HCT116 (cell line): ENCODE measurements at regions not wholly inside any gene's neighbourhood (a gene's known extent, or its start where the extent isn't known, plus 50 kb on each side); places are given as distances from the start of the nearest gene placed in this dataset.

Experiments used
- ATAC-seq: fragments of 200-7000 bp; cut with Tn5 transposase; 2 replicates; pipeline ENCODE4 v1.9.1; 2020; ENCODE audit warnings: mild to moderate bottlenecking, moderate library complexity
- BruUV-seq: library from RNA; stranded (reverse); fragments of 400-500 nt; replicated peaks from 2 replicates; lab custom pipeline; 2021; lab: Mats Ljungman, UMichigan
- CTCF ChIA-PET: fragments of 300-600 bp; sonication (Branson Sonifier 250); formaldehyde crosslinking; loops from one replicate; lab custom pipeline; 2021; ENCODE audit warnings: antibody characterized with exemption; lab: Charles Lee
- POLR2A ChIA-PET: fragments of 300-600, 350-600 bp; sonication (Branson Sonifier 250); formaldehyde crosslinking; loops from one replicate; lab custom pipeline; 2021; ENCODE audit warnings: antibody characterized with exemption; lab: Charles Lee
- RAD21 ChIA-PET, 2 experiments: fragments of 300-600 bp; sonication (Branson Sonifier 250); formaldehyde crosslinking; loops; one replicate each; lab custom pipeline; 2023; ENCODE audit warnings: low total read pairs in 2 of 2; ENCODE audit not compliant: uncharacterized antibody in 2 of 2, unreplicated experiment in 2 of 2, low non-redundant PET in 1 of 2; lab: Charles Lee
- DNase-seq: peaks from one replicate; pipeline ENCODE4 v3.0.0-alpha.2; 2010; ENCODE audit warnings: low read depth, low spot score
- H2AFZ ChIP-seq: fragments of 200-600 bp; shearing (Covaris generic), sonication (generic); 2 replicates; pipeline ENCODE4 v1.6.1; 2017; ENCODE audit warnings: low read depth, mixed run types, mixed read lengths, antibody characterized with exemption, low read length; ENCODE audit not compliant: poor library complexity, severe bottlenecking
- H3K27ac ChIP-seq: 2 replicates; pipeline ENCODE4 v1.5.1; 2012; ENCODE audit warnings: low read depth, low read length
- H3K27me3 ChIP-seq: fragments of 200-600 bp; sonication (generic); 2 replicates; pipeline ENCODE4 v1.6.1; 2016; ENCODE audit warnings: mixed run types, low read length, mixed read lengths; ENCODE audit not compliant: insufficient read depth
- H3K36me3 ChIP-seq, 2 experiments: fragments of 200-500 bp in 1 of 2; fragments of 200-600 bp in 1 of 2; sonication (Bioruptor generic) in 1 of 2; sonication (generic) in 1 of 2; 2 replicates each; pipeline versions ENCODE4 v1.5.1 to v1.6.1; 2014 to 2016; ENCODE audit warnings: low read length in 2 of 2, inconsistent platforms in 1 of 2, mixed read lengths in 1 of 2, mixed run types in 1 of 2; ENCODE audit not compliant: insufficient read depth in 2 of 2, control insufficient read depth in 1 of 2
- H3K4me1 ChIP-seq, 2 experiments: fragments of 200-600 bp in 1 of 2; sonication (generic) in 1 of 2; 2 replicates each; pipeline versions ENCODE4 v1.5.1 to v1.6.1; 2012 to 2017; ENCODE audit warnings: low read length in 2 of 2, inconsistent platforms in 1 of 2, mild to moderate bottlenecking in 1 of 2, mixed read lengths in 1 of 2, mixed run types in 1 of 2, moderate library complexity in 1 of 2; ENCODE audit not compliant: insufficient read depth in 2 of 2, control insufficient read depth in 1 of 2
- H3K4me2 ChIP-seq: fragments of 200-600 bp; sonication (generic); 2 replicates; pipeline ENCODE4 v1.6.1; 2017; ENCODE audit warnings: mixed run types, low read length, mixed read lengths
- H3K4me3 ChIP-seq, 2 experiments: fragments of 200-600 bp in 1 of 2; sonication (generic) in 1 of 2; replicated peaks in 1 of 2; 2 replicates each; pipeline ENCODE4 v1.5.1; 2011 to 2016; ENCODE audit warnings: low read length in 2 of 2, control low read depth in 1 of 2, low read depth in 1 of 2, mild to moderate bottlenecking in 1 of 2, mixed read lengths in 1 of 2, mixed run types in 1 of 2
- H3K79me2 ChIP-seq: fragments of 200-600 bp; sonication (generic); 2 replicates; pipeline ENCODE4 v1.6.1; 2017; ENCODE audit warnings: mild to moderate bottlenecking, mixed run types, low read length, moderate library complexity, mixed read lengths; ENCODE audit not compliant: insufficient read depth
- H3K9ac ChIP-seq: fragments of 200-600 bp; sonication (generic); 2 replicates; pipeline ENCODE4 v1.6.1; 2016; ENCODE audit warnings: low read length, mixed read lengths
- H3K9me2 ChIP-seq: fragments of 200-600 bp; sonication (generic), shearing (Covaris generic); 2 replicates; pipeline ENCODE4 v1.6.1; 2017; ENCODE audit warnings: mixed run types, mild to moderate bottlenecking, moderate library complexity; ENCODE audit not compliant: insufficient read depth
- H3K9me3 ChIP-seq, 2 experiments: fragments of 200-500 bp in 1 of 2; fragments of 200-600 bp in 1 of 2; sonication (Bioruptor generic) in 1 of 2; sonication (generic) in 1 of 2; 2 replicates each; pipeline ENCODE4 v1.6.1; 2014 to 2017; ENCODE audit warnings: low read length in 2 of 2, mixed read lengths in 2 of 2, inconsistent platforms in 1 of 2, low read depth in 1 of 2, mild to moderate bottlenecking in 1 of 2, mixed run types in 1 of 2, moderate library complexity in 1 of 2; ENCODE audit not compliant: control insufficient read depth in 1 of 2, insufficient read depth in 1 of 2
- H4K20me1 ChIP-seq: fragments of 200-600 bp; sonication (generic), shearing (Covaris generic); 2 replicates; pipeline ENCODE4 v1.6.1; 2017; ENCODE audit warnings: mixed run types, mild to moderate bottlenecking, moderate library complexity; ENCODE audit not compliant: insufficient read depth
- CBX3 ChIP-seq: IDR thresholded peaks from 2 replicates; pipeline ENCODE4 v1.6.1; 2012; ENCODE audit warnings: low read depth
- CEBPB ChIP-seq: IDR thresholded peaks from 2 replicates; pipeline ENCODE4 v1.6.1; 2012; ENCODE audit warnings: low read depth
- CTCF ChIP-seq, 3 experiments: fragments of 200-600 bp in 1 of 3; sonication (generic) in 1 of 3; IDR thresholded peaks in 2 of 3; conservative IDR thresholded peaks in 1 of 3; 2 replicates each; pipeline ENCODE4 v1.5.1; 2012 to 2017; ENCODE audit warnings: low read depth in 2 of 3, low read length in 2 of 3, antibody characterized with exemption in 1 of 3, borderline replicate concordance in 1 of 3, control low read depth in 1 of 3, mild to moderate bottlenecking in 1 of 3, mixed read lengths in 1 of 3, mixed run types in 1 of 3, moderate library complexity in 1 of 3; ENCODE audit not compliant: insufficient read depth in 1 of 3
- ELF1 ChIP-seq: IDR thresholded peaks from 2 replicates; pipeline ENCODE4 v1.6.1; 2012; ENCODE audit warnings: low read depth, borderline replicate concordance
- EZH2phosphoT487 ChIP-seq: fragments of 200-600 bp; IDR thresholded peaks from 2 replicates; pipeline ENCODE4 v1.6.1; 2018; ENCODE audit warnings: antibody characterized with exemption, borderline replicate concordance
- FOSL1 ChIP-seq: IDR thresholded peaks from 2 replicates; pipeline ENCODE4 v1.6.1; 2012; ENCODE audit warnings: low read depth
- JUND ChIP-seq: IDR thresholded peaks from 2 replicates; pipeline ENCODE4 v1.6.1; 2012
- MAX ChIP-seq: IDR thresholded peaks from 2 replicates; pipeline ENCODE4 v1.6.1; 2012
- POLR2A ChIP-seq: IDR thresholded peaks from 2 replicates; pipeline ENCODE4 v1.7.0; 2011; ENCODE audit warnings: borderline replicate concordance; ENCODE audit not compliant: insufficient read depth, insufficient read length; ENCODE audit errors: extremely low read depth
- POLR2AphosphoS5 ChIP-seq: IDR thresholded peaks from 2 replicates; pipeline ENCODE4 v1.6.1; 2011; ENCODE audit warnings: mild to moderate bottlenecking, low read depth, low read length, moderate library complexity
- RAD21 ChIP-seq: IDR thresholded peaks from 2 replicates; pipeline ENCODE4 v1.6.1; 2012; ENCODE audit warnings: low read depth, mild to moderate bottlenecking
- SIN3A ChIP-seq: IDR thresholded peaks from 2 replicates; pipeline ENCODE4 v1.6.1; 2012; ENCODE audit warnings: low read depth
- SRF ChIP-seq: IDR thresholded peaks from 2 replicates; pipeline ENCODE4 v1.6.1; 2012; ENCODE audit warnings: low read depth
- TCF7L2 ChIP-seq: IDR thresholded peaks from 2 replicates; pipeline ENCODE4 v1.7.0; 2011; ENCODE audit warnings: borderline replicate concordance, inconsistent platforms; ENCODE audit not compliant: insufficient read depth, insufficient read length; ENCODE audit errors: extremely low read depth
- YY1 ChIP-seq: IDR thresholded peaks from 2 replicates; pipeline ENCODE4 v1.6.1; 2011; ENCODE audit warnings: low read length, low read depth, moderate library complexity, mild to moderate bottlenecking; ENCODE audit not compliant: insufficient replicate concordance; ENCODE audit errors: extremely low read depth
- intact Hi-C: fragments of 100-400 bp; cut with micrococcal nuclease; formaldehyde crosslinking; loops from 2 replicates; pipeline ENCODE4 v1.10.0; 2022
- TF ChIP-seq, protein P1 (sequence below): IDR thresholded peaks from 2 replicates; pipeline ENCODE4 v1.6.1; 2012
- TF ChIP-seq, protein P2 (sequence below): IDR thresholded peaks from 2 replicates; pipeline ENCODE4 v1.6.1; 2012; ENCODE audit warnings: low read depth

DNA sequence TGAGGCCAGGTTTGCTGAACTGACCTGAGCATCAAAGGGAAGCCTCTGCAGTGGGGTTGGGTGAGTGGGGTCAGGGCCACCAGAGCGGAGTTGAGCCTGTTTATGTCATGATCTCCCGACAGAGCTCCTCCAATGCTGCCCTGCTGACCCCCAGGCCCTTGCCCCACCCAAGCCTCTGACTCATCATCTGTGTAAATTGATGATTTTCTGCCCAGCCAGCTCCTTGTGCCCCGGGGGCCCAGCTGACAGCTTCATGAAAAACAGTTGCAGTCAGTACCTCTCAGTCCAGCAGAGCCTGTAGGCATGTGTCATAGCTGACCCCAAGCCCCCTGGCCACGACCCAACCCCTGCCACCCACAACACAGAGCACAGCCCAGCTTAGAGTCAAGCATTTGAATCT, 134.9 kb downstream of the CCT6B start:
- no peaks in the 10 kb centered on the region for H3K36me3 ChIP-seq
- CTCF ChIA-PET = no interaction called here
- H2AFZ ChIP-seq = no peak overlapping the region
- POLR2A ChIA-PET = no interaction called here
- no TSS peak for BruUV-seq
- ATAC-seq (peak; percentile 54), DNase-seq (no peak)
- H3K79me2 ChIP-seq = no peaks in the 10 kb centered on the region
- H3K9me3 ChIP-seq = no peaks in the 10 kb centered on the region
- peaks cover 7% of the 10 kb centered on the region in 2 experiments; a peak in 3 of 4 replicates for H3K4me1 ChIP-seq
- no peaks in the 10 kb centered on the region for H3K9me2 ChIP-seq
- no peak overlapping the region for H3K27ac ChIP-seq
- no peak for TF ChIP-seq FOSL1
- no peak for TF ChIP-seq MAX
- no peak for TF ChIP-seq EZH2phosphoT487
- no peak for TF ChIP-seq RAD21
- TF ChIP-seq POLR2A = no peak
- TF ChIP-seq, protein P1, sequence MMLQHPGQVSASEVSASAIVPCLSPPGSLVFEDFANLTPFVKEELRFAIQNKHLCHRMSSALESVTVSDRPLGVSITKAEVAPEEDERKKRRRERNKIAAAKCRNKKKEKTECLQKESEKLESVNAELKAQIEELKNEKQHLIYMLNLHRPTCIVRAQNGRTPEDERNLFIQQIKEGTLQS = no peak
- TF ChIP-seq ELF1 = no peak
- no peak for TF ChIP-seq CEBPB
- TF ChIP-seq SIN3A = no peak
- no peak for TF ChIP-seq SRF
- H3K27me3 ChIP-seq = peaks cover 45% of the 10 kb centered on the region
- H4K20me1 ChIP-seq = no peaks in the 10 kb centered on the region
- RAD21 ChIA-PET = no interaction called here
- intact Hi-C loops = no loop called here
- peak overlapping the region; percentile 21; the same call in 1 of the 2 replicates for H3K4me2 ChIP-seq
- no peak overlapping the region for H3K9ac ChIP-seq
- no peak overlapping the region for H3K4me3 ChIP-seq

GRCh38 chr17:34825884-34826283, 135.4 kb downstream of the CCT6B start:
- DNase-seq (no peak), ATAC-seq (no peak)
- Histone ChIP-seq H3K9ac (no peak overlapping the region), H3K9me2 (no peaks in the 10 kb centered on the region), H3K9me3 (no peaks in the 10 kb centered on the region), H3K4me1 (peaks cover 7% of the 10 kb centered on the region in 2 experiments; a peak in 3 of 4 replicates), H3K36me3 (no peaks in the 10 kb centered on the region), H3K4me3 (no peak overlapping the region), H2AFZ (no peak overlapping the region), H3K27ac (no peak overlapping the region), H4K20me1 (no peaks in the 10 kb centered on the region), H3K4me2 (no peak overlapping the region), H3K27me3 (peaks cover 42% of the 10 kb centered on the region), H3K79me2 (no peaks in the 10 kb centered on the region)
- CTCF ChIA-PET = no interaction called here
- no TSS peak for BruUV-seq
- POLR2A ChIA-PET = no interaction called here
- RAD21 ChIA-PET = no interaction called here
- intact Hi-C loops = no loop called here
- TF ChIP-seq CBX3 (no peak), POLR2AphosphoS5 (no peak), CTCF (IDR thresholded peaks at IDR 0.05 in 2 of 3, conservative IDR thresholded peaks at IDR 0.05 in 1 of 3; ENCODE audit: borderline replicate concordance in 1 of 3, insufficient read depth in 1 of 3, low read depth in 2 of 3, low read length in 2 of 3) (no peak), YY1 (no peak), CEBPB (no peak), JUND (no peak), TCF7L2 (no peak)
- TF ChIP-seq, protein P1 = no peak
- TF ChIP-seq, protein P2, sequence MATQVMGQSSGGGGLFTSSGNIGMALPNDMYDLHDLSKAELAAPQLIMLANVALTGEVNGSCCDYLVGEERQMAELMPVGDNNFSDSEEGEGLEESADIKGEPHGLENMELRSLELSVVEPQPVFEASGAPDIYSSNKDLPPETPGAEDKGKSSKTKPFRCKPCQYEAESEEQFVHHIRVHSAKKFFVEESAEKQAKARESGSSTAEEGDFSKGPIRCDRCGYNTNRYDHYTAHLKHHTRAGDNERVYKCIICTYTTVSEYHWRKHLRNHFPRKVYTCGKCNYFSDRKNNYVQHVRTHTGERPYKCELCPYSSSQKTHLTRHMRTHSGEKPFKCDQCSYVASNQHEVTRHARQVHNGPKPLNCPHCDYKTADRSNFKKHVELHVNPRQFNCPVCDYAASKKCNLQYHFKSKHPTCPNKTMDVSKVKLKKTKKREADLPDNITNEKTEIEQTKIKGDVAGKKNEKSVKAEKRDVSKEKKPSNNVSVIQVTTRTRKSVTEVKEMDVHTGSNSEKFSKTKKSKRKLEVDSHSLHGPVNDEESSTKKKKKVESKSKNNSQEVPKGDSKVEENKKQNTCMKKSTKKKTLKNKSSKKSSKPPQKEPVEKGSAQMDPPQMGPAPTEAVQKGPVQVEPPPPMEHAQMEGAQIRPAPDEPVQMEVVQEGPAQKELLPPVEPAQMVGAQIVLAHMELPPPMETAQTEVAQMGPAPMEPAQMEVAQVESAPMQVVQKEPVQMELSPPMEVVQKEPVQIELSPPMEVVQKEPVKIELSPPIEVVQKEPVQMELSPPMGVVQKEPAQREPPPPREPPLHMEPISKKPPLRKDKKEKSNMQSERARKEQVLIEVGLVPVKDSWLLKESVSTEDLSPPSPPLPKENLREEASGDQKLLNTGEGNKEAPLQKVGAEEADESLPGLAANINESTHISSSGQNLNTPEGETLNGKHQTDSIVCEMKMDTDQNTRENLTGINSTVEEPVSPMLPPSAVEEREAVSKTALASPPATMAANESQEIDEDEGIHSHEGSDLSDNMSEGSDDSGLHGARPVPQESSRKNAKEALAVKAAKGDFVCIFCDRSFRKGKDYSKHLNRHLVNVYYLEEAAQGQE = no peak
